ENCODE measurements at regions not wholly inside any gene's neighbourhood (a gene's known extent, or its start where the extent isn't known, plus 50 kb on each side); places are given as distances from the start of the nearest gene placed in this dataset.

DNA sequence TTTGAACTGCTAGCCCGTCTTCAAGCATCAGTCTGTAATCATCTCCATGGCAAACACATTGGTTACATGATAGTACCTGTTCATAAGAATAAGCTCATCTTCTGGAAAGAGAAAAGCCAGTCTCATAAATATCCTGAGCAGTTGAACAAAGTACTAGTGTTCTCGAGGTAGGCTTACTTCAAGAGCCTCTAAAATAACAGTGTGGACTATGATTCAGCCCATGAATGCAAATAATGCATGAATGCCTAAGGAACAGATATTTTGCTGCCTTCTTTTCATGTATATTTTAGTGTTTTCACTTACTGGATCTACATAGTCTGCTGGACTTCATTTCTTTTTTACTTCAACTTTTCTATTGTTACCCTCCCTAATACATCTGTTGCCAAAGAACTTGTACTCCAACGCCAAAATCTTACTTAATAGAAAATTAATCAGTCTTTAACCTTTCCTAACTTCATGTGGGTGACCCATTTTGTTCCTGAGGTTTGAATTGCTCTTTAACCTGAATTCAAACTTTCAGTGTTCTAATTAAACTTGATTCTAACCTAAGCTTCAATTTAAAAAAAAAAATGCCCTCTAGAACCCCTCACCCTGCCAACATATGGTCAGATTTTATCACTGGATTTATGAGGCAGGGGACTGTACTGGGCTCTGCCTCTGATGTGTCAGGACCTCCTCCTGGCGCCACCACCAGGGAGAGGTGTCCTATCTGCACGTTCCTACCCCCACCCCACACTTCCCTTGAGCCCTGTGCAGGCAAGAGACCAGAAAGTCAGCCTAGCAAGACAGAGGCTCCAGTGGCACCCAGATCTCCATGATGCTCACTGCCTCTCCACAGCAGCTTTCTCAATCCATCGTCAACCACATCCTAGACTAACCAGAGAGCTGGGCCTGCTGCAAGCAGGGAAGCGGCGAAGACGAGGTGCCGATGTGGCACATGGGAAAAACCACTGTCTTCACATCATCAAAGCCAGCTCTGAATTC is 264.7 kb upstream of the ID2 start:
- DNase-seq (ENCODE audit: low spot score) (no peak), ATAC-seq (ENCODE audit: insufficient number of reproducible peaks, low FRiP score, low read depth) (no peak)
- no peaks in the 10 kb centered on the region for H3K36me3 ChIP-seq
- no peaks in the 10 kb centered on the region for H3K27me3 ChIP-seq (replicated peaks; ENCODE audit: insufficient read depth)
- no peak overlapping the region for H3K27ac ChIP-seq
- TF ChIP-seq, protein P1, sequence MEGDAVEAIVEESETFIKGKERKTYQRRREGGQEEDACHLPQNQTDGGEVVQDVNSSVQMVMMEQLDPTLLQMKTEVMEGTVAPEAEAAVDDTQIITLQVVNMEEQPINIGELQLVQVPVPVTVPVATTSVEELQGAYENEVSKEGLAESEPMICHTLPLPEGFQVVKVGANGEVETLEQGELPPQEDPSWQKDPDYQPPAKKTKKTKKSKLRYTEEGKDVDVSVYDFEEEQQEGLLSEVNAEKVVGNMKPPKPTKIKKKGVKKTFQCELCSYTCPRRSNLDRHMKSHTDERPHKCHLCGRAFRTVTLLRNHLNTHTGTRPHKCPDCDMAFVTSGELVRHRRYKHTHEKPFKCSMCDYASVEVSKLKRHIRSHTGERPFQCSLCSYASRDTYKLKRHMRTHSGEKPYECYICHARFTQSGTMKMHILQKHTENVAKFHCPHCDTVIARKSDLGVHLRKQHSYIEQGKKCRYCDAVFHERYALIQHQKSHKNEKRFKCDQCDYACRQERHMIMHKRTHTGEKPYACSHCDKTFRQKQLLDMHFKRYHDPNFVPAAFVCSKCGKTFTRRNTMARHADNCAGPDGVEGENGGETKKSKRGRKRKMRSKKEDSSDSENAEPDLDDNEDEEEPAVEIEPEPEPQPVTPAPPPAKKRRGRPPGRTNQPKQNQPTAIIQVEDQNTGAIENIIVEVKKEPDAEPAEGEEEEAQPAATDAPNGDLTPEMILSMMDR (IDR thresholded peaks at IDR 0.05), result no peak
- H3K9me3 ChIP-seq, result no peaks in the 10 kb centered on the region
- H3K4me3 ChIP-seq, result no peak overlapping the region
- H3K4me1 ChIP-seq (ENCODE audit: control insufficient read depth in 1 of 2, low read depth in 2 of 2), result peaks cover 0 to 15% of the 10 kb centered on the region in 2 donors

DNA sequence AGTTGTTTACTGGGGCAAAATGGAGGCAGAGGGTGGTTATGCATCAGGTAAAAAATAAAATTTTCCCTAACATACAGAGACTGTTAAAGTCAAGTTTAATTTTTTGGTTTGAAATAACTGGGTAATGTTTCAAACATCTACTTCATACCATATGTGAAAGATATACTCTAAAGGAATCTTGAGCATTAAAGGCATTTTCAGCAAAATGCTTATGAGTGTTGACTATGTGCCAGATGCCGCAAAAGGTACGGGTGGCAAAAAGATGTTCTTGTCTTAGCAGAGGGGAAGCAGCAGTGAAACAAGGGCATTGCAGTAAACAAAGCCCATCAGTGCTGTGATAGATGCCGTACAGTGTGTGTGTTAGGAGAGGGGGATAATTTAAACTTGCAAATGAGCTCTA is 263.1 kb upstream of the ID2 start:
- TF ChIP-seq, protein P1 (IDR thresholded peaks at IDR 0.05), result no peak
- peaks cover 0 to 20% of the 10 kb centered on the region in 2 donors for H3K4me1 ChIP-seq (ENCODE audit: control insufficient read depth in 1 of 2, low read depth in 2 of 2)
- no peaks in the 10 kb centered on the region for H3K36me3 ChIP-seq
- no peaks in the 10 kb centered on the region for H3K9me3 ChIP-seq
- H3K4me3 ChIP-seq, result no peak overlapping the region
- H3K27ac ChIP-seq, result no peak overlapping the region
- no peak for ATAC-seq (ENCODE audit: insufficient number of reproducible peaks, low FRiP score, low read depth)
- no peak for DNase-seq (ENCODE audit: low spot score)
- no peaks in the 10 kb centered on the region for H3K27me3 ChIP-seq (replicated peaks; ENCODE audit: insufficient read depth)

DNA sequence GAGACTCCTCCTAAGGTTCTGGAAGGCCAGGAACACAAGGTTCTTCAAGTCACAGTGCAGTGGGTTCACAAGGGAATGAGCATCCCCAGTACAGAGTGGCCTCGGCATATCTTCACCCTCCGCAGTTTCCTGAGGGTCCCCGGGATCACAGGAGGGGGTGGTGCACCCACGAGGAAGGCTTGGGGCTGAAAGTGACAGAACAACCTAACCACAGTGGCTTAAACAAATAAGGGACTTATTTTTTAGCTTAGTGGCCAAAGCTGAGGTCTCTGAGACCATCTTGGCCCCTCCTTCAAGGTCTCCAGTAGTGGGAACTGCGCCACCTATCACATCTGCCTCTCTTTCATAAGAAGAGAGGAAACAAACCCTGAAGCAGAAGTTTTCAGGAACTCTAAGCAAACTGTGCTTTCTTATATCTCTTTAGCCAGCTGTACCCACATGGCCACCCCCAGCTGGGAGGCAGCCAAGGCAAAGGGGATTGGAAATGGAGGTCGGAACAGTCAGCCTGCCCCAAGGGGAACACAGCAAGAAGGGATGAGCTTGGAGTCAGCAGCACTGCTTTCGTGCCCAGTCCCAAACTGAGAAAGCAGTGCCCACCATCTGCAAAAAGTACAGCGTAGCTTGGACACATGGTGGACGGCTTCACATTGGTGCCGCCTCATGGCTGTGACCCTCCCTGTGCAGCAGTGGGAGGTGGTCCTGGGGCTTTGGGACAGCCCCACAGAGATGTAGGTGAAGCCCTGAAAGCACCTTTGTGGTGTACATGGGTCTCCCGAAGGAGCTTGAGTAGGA is 260.0 kb upstream of the ID2 start:
- no peaks in the 10 kb centered on the region for H3K9me3 ChIP-seq
- ATAC-seq (ENCODE audit: insufficient number of reproducible peaks, low FRiP score, low read depth) (no peak), DNase-seq (ENCODE audit: low spot score) (no peak)
- TF ChIP-seq, protein P1 (IDR thresholded peaks at IDR 0.05), result no peak
- no peak overlapping the region for H3K27ac ChIP-seq
- peaks cover 0 to 20% of the 10 kb centered on the region in 2 donors for H3K4me1 ChIP-seq (ENCODE audit: control insufficient read depth in 1 of 2, low read depth in 2 of 2)
- H3K27me3 ChIP-seq (replicated peaks; ENCODE audit: insufficient read depth), result no peaks in the 10 kb centered on the region
- no peak overlapping the region for H3K4me3 ChIP-seq
- H3K36me3 ChIP-seq, result no peaks in the 10 kb centered on the region

DNA sequence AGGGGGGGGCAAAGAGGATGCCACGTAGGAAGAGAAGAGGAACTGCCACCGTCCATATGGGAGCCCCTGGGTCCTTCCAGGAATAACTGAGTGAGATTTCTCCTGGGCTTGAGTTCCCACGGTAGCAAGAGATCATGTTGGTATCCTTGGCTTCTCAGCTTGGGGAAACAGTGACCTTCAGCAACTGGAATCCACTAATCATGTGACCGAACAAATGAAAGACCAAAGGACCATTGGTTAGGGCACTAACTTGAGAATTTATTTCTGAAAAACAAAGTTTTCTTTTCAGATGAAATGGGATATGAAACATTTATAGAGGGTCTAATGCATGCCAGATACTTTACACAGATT is 259.4 kb upstream of the ID2 start:
- peaks cover 0 to 20% of the 10 kb centered on the region in 2 donors for H3K4me1 ChIP-seq (ENCODE audit: control insufficient read depth in 1 of 2, low read depth in 2 of 2)

More for the DNA sequence above, 259.4 kb upstream of the ID2 start:
- TF ChIP-seq, protein P1 (IDR thresholded peaks at IDR 0.05), result no peak
- Histone ChIP-seq H3K4me3 (no peak overlapping the region), H3K27ac (no peak overlapping the region), H3K9me3 (no peaks in the 10 kb centered on the region), H3K27me3 (replicated peaks; ENCODE audit: insufficient read depth) (no peaks in the 10 kb centered on the region), H3K36me3 (no peaks in the 10 kb centered on the region)
- DNase-seq (ENCODE audit: low spot score), result no peak
- ATAC-seq (ENCODE audit: insufficient number of reproducible peaks, low FRiP score, low read depth), result no peak

Data from thoracic aorta (tissue), 2 donors.